Neural progenitor cell (in vitro differentiated cells): ENCODE measurements at regions not wholly inside any gene's neighbourhood (a gene's known extent, or its start where the extent isn't known, plus 50 kb on each side); places are given as distances from the start of the nearest gene placed in this dataset.
A peak's percentile ranks its signal among the peaks of the same experiment; 100 is the strongest.

Experiments
- DNase-seq: peaks from one replicate; pipeline ENCODE4 v3.0.0-alpha.2; 2016; ENCODE audit warnings: low spot score
- H2AFZ ChIP-seq: fragments of 200-600 bp; sonication (generic); replicated peaks from 2 replicates; pipeline ENCODE4 v1.6.1; 2016; ENCODE audit warnings: antibody characterized with exemption
- H3F3A ChIP-seq: fragments of 200-600 bp; sonication (generic); 2 replicates; pipeline ENCODE4 v1.6.1; 2016; ENCODE audit warnings: antibody characterized with exemption, low read depth
- H3K27ac ChIP-seq: fragments of 200-600 bp; sonication (generic); 2 replicates; pipeline ENCODE4 v1.5.1; 2016; ENCODE audit warnings: mild to moderate bottlenecking
- H3K27me3 ChIP-seq: fragments of 200-600 bp; sonication (generic); 2 replicates; pipeline ENCODE4 v1.6.1; 2016; ENCODE audit warnings: mild to moderate bottlenecking, moderate library complexity
- H3K36me3 ChIP-seq: fragments of 200-600 bp; sonication (generic); 2 replicates; pipeline ENCODE4 v1.5.1; 2016
- H3K4me1 ChIP-seq: fragments of 200-600 bp; sonication (generic); 2 replicates; pipeline ENCODE4 v1.6.1; 2016; ENCODE audit warnings: mixed run types
- H3K4me2 ChIP-seq: fragments of 200-600 bp; sonication (generic); 2 replicates; pipeline ENCODE4 v1.6.1; 2016
- H3K4me3 ChIP-seq: fragments of 200-600 bp; sonication (generic); 2 replicates; pipeline ENCODE4 v1.5.1; 2016
- H3K79me2 ChIP-seq: fragments of 200-600 bp; sonication (generic); 2 replicates; pipeline ENCODE4 v1.6.1; 2016; ENCODE audit warnings: low read depth
- H3K9ac ChIP-seq: fragments of 200-600 bp; sonication (generic); 2 replicates; pipeline ENCODE4 v1.6.1; 2016
- H3K9me3 ChIP-seq: fragments of 200-600 bp; sonication (generic); 2 replicates; pipeline ENCODE4 v1.5.1; 2016; ENCODE audit warnings: low read depth
- H4K20me1 ChIP-seq: fragments of 200-600 bp; sonication (generic); 2 replicates; pipeline ENCODE4 v1.6.1; 2016; ENCODE audit warnings: low read depth
- H3K27ac Mint-ChIP-seq: 3 replicates; pipeline ENCODE4 v1.8.0; 2021; ENCODE audit warnings: mixed read lengths
- H3K27me3 Mint-ChIP-seq: 2 replicates; pipeline ENCODE4 v1.8.0; 2022; ENCODE audit warnings: low read depth, mild to moderate bottlenecking, inconsistent platforms, moderate library complexity, mixed read lengths; ENCODE audit not compliant: insufficient read depth
- H3K36me3 Mint-ChIP-seq: 3 replicates; pipeline ENCODE4 v1.8.0; 2021; ENCODE audit warnings: mixed read lengths
- H3K4me1 Mint-ChIP-seq: 3 replicates; pipeline ENCODE4 v1.8.0; 2021; ENCODE audit warnings: mixed read lengths
- H3K4me3 Mint-ChIP-seq: 3 replicates; pipeline ENCODE4 v1.8.0; 2021; ENCODE audit warnings: mild to moderate bottlenecking, moderate library complexity, mixed read lengths
- H3K9me3 Mint-ChIP-seq: 3 replicates; pipeline ENCODE4 v1.8.0; 2020; ENCODE audit warnings: mixed read lengths
- CTCF ChIP-seq: fragments of 200-600 bp; sonication (generic); IDR thresholded peaks from 2 replicates; pipeline ENCODE4 v1.5.1; 2017; ENCODE audit warnings: antibody characterized with exemption, mild to moderate bottlenecking
- EZH2 ChIP-seq: fragments of 200-600 bp; sonication (generic); IDR thresholded peaks from 2 replicates; pipeline ENCODE4 v1.6.1; 2017; ENCODE audit warnings: antibody characterized with exemption, mild to moderate bottlenecking, moderate library complexity
- EZH2phosphoT487 ChIP-seq: fragments of 200-600 bp; sonication (generic); IDR thresholded peaks from 2 replicates; pipeline ENCODE4 v1.6.1; 2017; ENCODE audit warnings: antibody characterized with exemption

- H3K27me3 ChIP-seq: no peaks in the 10 kb centered on the region
- H3F3A ChIP-seq: no peaks in the 10 kb centered on the region
- no peaks in the 10 kb centered on the region for H3K36me3 ChIP-seq
- no peak overlapping the region for H3K4me3 Mint-ChIP-seq
- no peaks in the 10 kb centered on the region for H3K36me3 Mint-ChIP-seq
- H3K4me1 Mint-ChIP-seq: peaks cover 6% of the 10 kb centered on the region
- H2AFZ ChIP-seq: no peak overlapping the region
- H3K4me1 ChIP-seq: peaks cover 15% of the 10 kb centered on the region
- no peak overlapping the region for H3K4me3 ChIP-seq
- H4K20me1 ChIP-seq: no peaks in the 10 kb centered on the region
- H3K79me2 ChIP-seq: no peaks in the 10 kb centered on the region
- no peaks in the 10 kb centered on the region for H3K9me3 ChIP-seq
- no peak overlapping the region for H3K9ac ChIP-seq
- DNase-seq: no peak
- TF ChIP-seq EZH2 (no peak), CTCF (no peak), EZH2phosphoT487 (no peak)
- no peak overlapping the region for H3K4me2 ChIP-seq
- no peak overlapping the region for H3K27ac ChIP-seq
- H3K27me3 Mint-ChIP-seq: no peaks in the 10 kb centered on the region
- no peaks in the 10 kb centered on the region for H3K9me3 Mint-ChIP-seq
- H3K27ac Mint-ChIP-seq: no peak overlapping the region
Observed at GRCh38 chr13:50580684-50581305, 262.7 kb downstream of the DLEU7 start.

GRCh38 chr13:50581586-50582196 lies 261.8 kb downstream of the DLEU7 start:
- H3F3A ChIP-seq: no peaks in the 10 kb centered on the region
- TF ChIP-seq CTCF (no peak), EZH2phosphoT487 (no peak), EZH2 (no peak)
- no peak overlapping the region for H3K27ac ChIP-seq
- no peaks in the 10 kb centered on the region for H3K36me3 Mint-ChIP-seq
- H4K20me1 ChIP-seq: no peaks in the 10 kb centered on the region
- no peaks in the 10 kb centered on the region for H3K27me3 Mint-ChIP-seq
- H3K4me1 ChIP-seq: peaks cover 16% of the 10 kb centered on the region
- H2AFZ ChIP-seq: no peak overlapping the region
- H3K27ac Mint-ChIP-seq: peak overlapping the region; percentile 1
- no peaks in the 10 kb centered on the region for H3K9me3 Mint-ChIP-seq
- no peak overlapping the region for H3K4me2 ChIP-seq
- no peaks in the 10 kb centered on the region for H3K36me3 ChIP-seq
- no peak overlapping the region for H3K4me3 ChIP-seq
- H3K79me2 ChIP-seq: no peaks in the 10 kb centered on the region
- no peak overlapping the region for H3K9ac ChIP-seq
- H3K9me3 ChIP-seq: no peaks in the 10 kb centered on the region
- no peak for DNase-seq
- no peak overlapping the region for H3K4me3 Mint-ChIP-seq
- H3K27me3 ChIP-seq: no peaks in the 10 kb centered on the region
- peaks cover 6% of the 10 kb centered on the region for H3K4me1 Mint-ChIP-seq

- H3K9me3 ChIP-seq: no peaks in the 10 kb centered on the region
- Mint-ChIP-seq H3K4me1 (peaks cover 2% of the 10 kb centered on the region), H3K36me3 (no peaks in the 10 kb centered on the region), H3K4me3 (no peak overlapping the region), H3K9me3 (no peaks in the 10 kb centered on the region), H3K27ac (no peak overlapping the region), H3K27me3 (no peaks in the 10 kb centered on the region)
- H3K36me3 ChIP-seq: no peaks in the 10 kb centered on the region
- TF ChIP-seq EZH2phosphoT487: no peak
- no peak for TF ChIP-seq CTCF
- TF ChIP-seq EZH2: no peak
- H3K4me3 ChIP-seq: no peak overlapping the region
- no peaks in the 10 kb centered on the region for H3F3A ChIP-seq
- H2AFZ ChIP-seq: no peak overlapping the region
- H3K4me2 ChIP-seq: peak overlapping the region; percentile 10
- H3K27me3 ChIP-seq: no peaks in the 10 kb centered on the region
- H4K20me1 ChIP-seq: no peaks in the 10 kb centered on the region
- H3K27ac ChIP-seq: no peak overlapping the region
- no peak overlapping the region for H3K9ac ChIP-seq
- H3K4me1 ChIP-seq: peaks cover 21% of the 10 kb centered on the region
- peak; percentile 12 for DNase-seq
- H3K79me2 ChIP-seq: no peaks in the 10 kb centered on the region
Observed at GRCh38 chr13:50584856-50585580, 258.5 kb downstream of the DLEU7 start.
